HFF-Myc (cell line): ENCODE measurements at regions not wholly inside any gene's neighbourhood (a gene's known extent, or its start where the extent isn't known, plus 50 kb on each side); places are given as distances from the start of the nearest gene placed in this dataset.

ENCODE experiments used
- DNase-seq: peaks from one replicate; pipeline ENCODE4 v3.0.0-alpha.2; 2011; ENCODE audit warnings: low read depth; ENCODE audit errors: extremely low read depth
- H3K4me3 ChIP-seq: replicated peaks from 2 replicates; pipeline ENCODE4 v1.5.1; 2011; ENCODE audit warnings: low read depth, mild to moderate bottlenecking, control low read depth, low read length
- CTCF ChIP-seq: IDR thresholded peaks from 2 replicates; pipeline ENCODE4 v1.5.1; 2012; ENCODE audit warnings: mild to moderate bottlenecking, low read depth, low read length, control low read depth; ENCODE audit errors: missing control alignments

DNA sequence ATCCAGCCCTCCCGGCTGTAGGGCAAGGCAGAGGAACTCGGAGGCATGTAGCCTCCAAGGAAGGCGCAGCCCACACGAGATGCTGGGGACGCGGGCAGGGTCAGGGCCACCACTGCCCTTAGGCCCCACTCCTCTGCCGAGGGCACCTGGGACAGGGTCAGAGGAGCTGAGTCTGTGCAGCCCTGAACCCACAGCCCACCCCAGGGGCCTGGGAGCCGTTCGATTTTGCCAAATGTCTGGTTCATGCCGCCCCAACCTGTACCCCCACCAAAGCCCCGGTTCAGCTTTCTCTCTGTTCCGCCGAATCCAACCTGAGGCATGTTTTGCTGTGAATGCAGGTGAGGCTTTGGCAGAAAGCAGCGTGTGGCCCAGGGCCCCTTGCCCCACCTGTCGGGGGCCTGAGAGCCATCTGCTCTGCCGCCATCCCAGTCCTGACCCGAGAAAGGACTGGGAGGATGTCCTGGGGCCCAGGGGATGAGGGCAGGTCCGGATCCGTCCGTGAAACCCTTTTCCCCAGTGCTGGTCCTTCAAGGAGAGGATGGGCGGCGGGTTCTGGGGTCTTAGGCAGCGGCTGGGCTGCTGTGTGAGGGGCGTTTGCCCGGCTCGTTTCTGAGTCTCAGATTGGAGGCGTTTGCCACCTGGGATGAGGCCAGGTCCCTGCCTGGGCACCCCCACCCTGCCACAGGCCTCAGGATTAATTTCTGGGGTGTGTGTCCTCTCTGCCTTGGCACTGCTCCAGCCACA lies 79.3 kb upstream of the GATA5 start:
- no peak for TF ChIP-seq CTCF
- no peak overlapping the region for H3K4me3 ChIP-seq
- no peak for DNase-seq

GRCh38 chr20:62555642-62556420 lies 80.0 kb upstream of the GATA5 start:
- H3K4me3 ChIP-seq, result no peak overlapping the region
- TF ChIP-seq CTCF, result no peak
- DNase-seq, result no peak

DNA sequence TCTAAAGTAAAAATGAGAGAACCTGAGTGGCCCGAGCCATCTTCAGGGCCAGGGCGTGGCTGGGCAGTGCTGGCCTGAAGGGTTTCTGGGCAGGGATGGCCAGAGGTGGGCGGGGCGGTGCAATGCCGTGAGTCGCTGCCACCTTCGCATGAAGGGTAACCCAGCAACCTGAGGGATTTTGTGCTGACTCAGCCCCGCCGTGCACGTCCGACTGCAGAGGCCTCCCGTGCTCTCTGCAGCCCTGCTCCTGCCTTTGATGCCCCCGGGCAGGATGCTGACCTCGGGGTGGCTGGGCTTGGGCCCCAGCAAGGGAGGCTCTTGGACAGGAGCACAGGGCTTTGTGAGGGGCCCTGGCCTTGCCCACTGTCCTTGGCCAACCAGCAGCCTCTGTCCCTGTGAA lies 81.7 kb upstream of the GATA5 start:
- DNase-seq, result no peak
- H3K4me3 ChIP-seq, result no peak overlapping the region
- no peak for TF ChIP-seq CTCF

- DNase-seq, result no peak
- TF ChIP-seq CTCF, result no peak
- no peak overlapping the region for H3K4me3 ChIP-seq
Observed at GRCh38 chr20:62557999-62558408, 82.2 kb upstream of the GATA5 start.

DNA sequence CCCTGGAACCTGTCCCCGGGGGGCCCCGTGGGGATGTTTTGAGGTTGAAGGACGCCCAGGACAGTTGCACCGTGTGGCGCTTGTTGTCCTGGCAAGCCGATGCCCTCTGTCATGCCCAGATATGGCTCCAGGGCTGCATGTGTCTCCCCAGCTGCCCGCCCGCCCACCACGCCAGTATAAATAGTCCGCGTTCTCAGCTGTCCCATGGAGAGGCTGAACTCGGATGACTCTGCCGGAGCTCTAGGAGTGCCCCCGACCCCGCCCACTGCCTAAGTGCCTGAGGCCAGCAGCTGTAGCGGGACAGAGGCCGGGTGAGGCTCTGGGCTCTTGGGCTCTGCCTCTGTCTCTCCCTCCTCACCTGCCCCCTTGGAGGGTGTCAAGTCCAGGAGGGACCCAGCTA lies 83.0 kb upstream of the GATA5 start:
- DNase-seq, result no peak
- H3K4me3 ChIP-seq, result no peak overlapping the region
- no peak for TF ChIP-seq CTCF

DNA sequence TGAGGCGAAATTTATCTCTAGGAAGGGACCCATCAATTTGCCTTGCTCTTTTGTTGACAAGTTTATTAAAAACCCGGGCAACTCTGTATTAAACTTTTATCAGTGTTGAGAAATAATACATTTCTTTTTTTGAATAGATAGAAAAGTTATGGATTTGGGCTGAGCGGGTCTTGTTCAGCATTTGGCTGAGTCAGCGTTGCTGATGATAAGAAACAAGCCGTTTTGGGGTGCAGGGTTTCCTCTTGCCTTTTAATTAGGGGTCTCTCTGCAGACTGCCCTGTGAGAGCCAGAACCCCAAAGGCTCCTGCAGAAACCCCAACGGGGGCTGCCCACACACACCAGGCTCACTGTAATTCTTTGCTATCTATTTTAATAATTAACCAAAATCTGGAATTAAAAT lies 82.1 kb upstream of the SLCO4A1 start:
- TF ChIP-seq CTCF, result no peak
- no peak overlapping the region for H3K4me3 ChIP-seq
- no peak for DNase-seq
